ENCODE measurements at regions not wholly inside any gene's neighbourhood (a gene's known extent, or its start where the extent isn't known, plus 50 kb on each side); places are given as distances from the start of the nearest gene placed in this dataset.
A peak's percentile ranks its signal among the peaks of the same experiment; 100 is the strongest.

- Histone ChIP-seq H3K36me3 (ENCODE audit: control insufficient read depth, insufficient read depth, low read length) (no peaks in the 10 kb centered on the region), H3K79me2 (ENCODE audit: control insufficient read depth, insufficient read depth, low read length) (no peaks in the 10 kb centered on the region), H3K9me3 (replicated peaks; ENCODE audit: control insufficient read depth, insufficient read depth, low read depth, low read length) (no peaks in the 10 kb centered on the region), H3K4me1 (replicated peaks in 1 of 2; ENCODE audit: control insufficient read depth in 2 of 2, insufficient read depth in 2 of 2, low read length in 2 of 2) (no peaks in the 10 kb centered on the region), H3K27me3 (ENCODE audit: control insufficient read depth in 2 of 2, insufficient read depth in 2 of 2, low read length in 2 of 2) (no peaks in the 10 kb centered on the region), H3K4me3 (no peak overlapping the region), H3K27ac (ENCODE audit: extremely low read depth, low read depth, low read length) (no peak overlapping the region), H3K4me2 (ENCODE audit: insufficient read depth, low read length) (no peak overlapping the region), H4K20me1 (replicated peaks; ENCODE audit: control insufficient read depth, insufficient read depth, low read length) (no peaks in the 10 kb centered on the region), H3K9me1 (ENCODE audit: control insufficient read depth, insufficient read depth, low read length) (no peaks in the 10 kb centered on the region), H3K9ac (ENCODE audit: insufficient read depth in 1 of 2, low read depth in 2 of 2, low read length in 2 of 2) (no peak overlapping the region), H2AFZ (ENCODE audit: low read depth, low read length) (no peak overlapping the region)
- ATAC-seq = no peak
- DNase-seq (ENCODE audit: extremely low read depth in 1 of 4, low spot score in 3 of 4) = no peak
- WGBS (ENCODE audit: insufficient coverage, low coverage, missing lambda C conversion rate) = 3% methylated on average over 2 of the region's 2 CpGs
- no TSS peak for BruUV-seq (replicated peaks)
- in situ Hi-C loops (cut with MboI) (no loop called here), intact Hi-C loops (cut with micrococcal nuclease) (no loop called here)
- no peak for FAIRE-seq
- ChIA-PET POLR2A (interaction anchor here (0.7 kb wide), 1 partner anchor 75 kb away, joined by 3 read pairs; no protein-coding TSS in a partner anchor), CTCF (ENCODE audit: low intra/inter-chr PET ratio) (no interaction called here)
- TF ChIP-seq, protein P1, sequence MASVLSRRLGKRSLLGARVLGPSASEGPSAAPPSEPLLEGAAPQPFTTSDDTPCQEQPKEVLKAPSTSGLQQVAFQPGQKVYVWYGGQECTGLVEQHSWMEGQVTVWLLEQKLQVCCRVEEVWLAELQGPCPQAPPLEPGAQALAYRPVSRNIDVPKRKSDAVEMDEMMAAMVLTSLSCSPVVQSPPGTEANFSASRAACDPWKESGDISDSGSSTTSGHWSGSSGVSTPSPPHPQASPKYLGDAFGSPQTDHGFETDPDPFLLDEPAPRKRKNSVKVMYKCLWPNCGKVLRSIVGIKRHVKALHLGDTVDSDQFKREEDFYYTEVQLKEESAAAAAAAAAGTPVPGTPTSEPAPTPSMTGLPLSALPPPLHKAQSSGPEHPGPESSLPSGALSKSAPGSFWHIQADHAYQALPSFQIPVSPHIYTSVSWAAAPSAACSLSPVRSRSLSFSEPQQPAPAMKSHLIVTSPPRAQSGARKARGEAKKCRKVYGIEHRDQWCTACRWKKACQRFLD (CRISPR knock-in tag; IDR thresholded peaks at IDR 0.05) = 0 out of 2 replicates have a peak, but pooled peaks have one; percentile 20
- TF ChIP-seq RAD21 (CRISPR knock-in tag; conservative IDR thresholded peaks at IDR 0.05 in 1 of 2, IDR thresholded peaks at IDR 0.05 in 1 of 2) (peak in 1 of 2 experiments; percentile 10; a peak in 1 of 4 replicates), ZNF174 (CRISPR knock-in tag; IDR thresholded peaks at IDR 0.05) (no peak)
These were observed 251.7 kb upstream of the TBX3 start for GRCh38 chr12:114935658-114936057.

All from K562 (cell line).